SK-N-SH (cell line): ENCODE measurements at regions not wholly inside any gene's neighbourhood (a gene's known extent, or its start where the extent isn't known, plus 50 kb on each side); places are given as distances from the start of the nearest gene placed in this dataset.

Source experiments
- CTCF ChIA-PET: fragments of 300-600, 350-600 bp; formaldehyde crosslinking; extraction: SDS; loops from one replicate; lab custom pipeline; 2021; lab: Yijun Ruan, JAX
- POLR2A ChIA-PET: fragments of 350-600 bp; sonication (Branson Sonifier 250); formaldehyde crosslinking; extraction: SDS; loops from one replicate; lab custom pipeline; 2020; ENCODE audit warnings: antibody characterized with exemption, inconsistent platforms; lab: Yijun Ruan, JAX
- DNase-seq: peaks from one replicate; pipeline ENCODE4 v3.0.0; 2012
- H2AFZ ChIP-seq: fragments of 200-600 bp; sonication (generic); 2 replicates; pipeline ENCODE4 v1.8.1; 2016; ENCODE audit warnings: antibody characterized with exemption, mild to moderate bottlenecking, low read depth
- H3F3A ChIP-seq: fragments of 200-600 bp; sonication (generic); replicated peaks from 2 replicates; pipeline ENCODE3; 2016; ENCODE audit warnings: antibody characterized with exemption, mild to moderate bottlenecking; ENCODE audit not compliant: insufficient read depth
- H3K27ac ChIP-seq, 2 experiments: fragments of 200-500 bp in 1 of 2; fragments of 200-600 bp in 1 of 2; sonication (Bioruptor generic) in 1 of 2; sonication (generic), shearing (Covaris generic) in 1 of 2; 2 replicates each; pipeline versions ENCODE4 v1.5.1 to v1.6.1; 2014 to 2016; ENCODE audit warnings: low read depth in 2 of 2, inconsistent platforms in 1 of 2, low read length in 1 of 2, mild to moderate bottlenecking in 1 of 2, mixed read lengths in 1 of 2
- H3K27me3 ChIP-seq: fragments of 200-600 bp; sonication (generic), shearing (Covaris generic); 2 replicates; pipeline ENCODE4 v1.6.1; 2016; ENCODE audit warnings: mixed run types; ENCODE audit not compliant: insufficient read depth
- H3K36me3 ChIP-seq, 2 experiments: fragments of 200-500 bp in 1 of 2; fragments of 200-600 bp in 1 of 2; sonication (Bioruptor generic) in 1 of 2; sonication (generic) in 1 of 2; replicated peaks in 1 of 2; 2 replicates each; pipeline versions ENCODE3 to v1.5.1; 2014 to 2016; ENCODE audit warnings: low read length in 1 of 2, mild to moderate bottlenecking in 1 of 2; ENCODE audit not compliant: insufficient read depth in 2 of 2, control insufficient read depth in 1 of 2
- H3K4me1 ChIP-seq, 2 experiments: fragments of 200-500 bp in 1 of 2; fragments of 200-600 bp in 1 of 2; sonication (Bioruptor generic) in 1 of 2; sonication (generic), shearing (Covaris generic) in 1 of 2; 2 replicates each; pipeline versions ENCODE4 v1.5.1 to v1.6.1; 2014 to 2016; ENCODE audit warnings: low read depth in 1 of 2, low read length in 1 of 2, mixed run types in 1 of 2; ENCODE audit not compliant: insufficient read depth in 2 of 2, control insufficient read depth in 1 of 2
- H3K4me2 ChIP-seq: fragments of 200-600 bp; sonication (generic), shearing (Covaris generic); 2 replicates; pipeline ENCODE4 v1.6.1; 2017; ENCODE audit warnings: mixed run types
- H3K4me3 ChIP-seq, 2 experiments: fragments of 200-500 bp in 1 of 2; fragments of 200-600 bp in 1 of 2; sonication (Bioruptor generic) in 1 of 2; sonication (generic), shearing (Covaris generic) in 1 of 2; 2 replicates each; pipeline versions ENCODE4 v1.5.1 to v1.8.1; 2014 to 2016; ENCODE audit warnings: low read depth in 2 of 2, inconsistent platforms in 1 of 2, low read length in 1 of 2, mild to moderate bottlenecking in 1 of 2, mixed read lengths in 1 of 2, moderate library complexity in 1 of 2
- H3K79me2 ChIP-seq: fragments of 200-600 bp; sonication (generic); 2 replicates; pipeline ENCODE4 v1.8.1; 2017; ENCODE audit warnings: mild to moderate bottlenecking; ENCODE audit not compliant: insufficient read depth
- H3K9ac ChIP-seq: fragments of 200-600 bp; sonication (generic); 2 replicates; pipeline ENCODE4 v1.6.1; 2017; ENCODE audit warnings: mixed run types
- H3K9me2 ChIP-seq: fragments of 200-600 bp; sonication (generic); 2 replicates; pipeline ENCODE4 v1.6.1; 2017; ENCODE audit warnings: mixed run types
- H3K9me3 ChIP-seq: fragments of 200-600 bp; sonication (generic); 2 replicates; pipeline ENCODE4 v1.6.1; 2017; ENCODE audit warnings: mixed run types, mild to moderate bottlenecking, moderate library complexity
- H4K20me1 ChIP-seq: fragments of 200-600 bp; sonication (generic); 2 replicates; pipeline ENCODE4 v1.6.1; 2017; ENCODE audit warnings: mild to moderate bottlenecking, mixed run types; ENCODE audit not compliant: insufficient read depth
- ELF1 ChIP-seq: IDR thresholded peaks from 2 replicates; pipeline ENCODE4 v1.4.0; 2012
- EP300 ChIP-seq, 2 experiments: IDR thresholded peaks; 2 replicates each; pipeline versions ENCODE4 v1.4.0 to v1.6.1; 2012; ENCODE audit warnings: borderline replicate concordance in 1 of 2, low read depth in 1 of 2, low read length in 1 of 2
- EZH2phosphoT487 ChIP-seq: fragments of 200-600 bp; sonication (generic); IDR thresholded peaks from 2 replicates; pipeline ENCODE4 v1.6.1; 2017; ENCODE audit warnings: low read depth, mixed run types, mild to moderate bottlenecking, antibody characterized with exemption, moderate library complexity, borderline replicate concordance
- FOSL2 ChIP-seq: IDR thresholded peaks from 2 replicates; pipeline ENCODE4 v1.4.0; 2012; ENCODE audit warnings: low read depth, mild to moderate bottlenecking, moderate library complexity, borderline replicate concordance
- FOXJ3 ChIP-seq: sonication (generic); formaldehyde crosslinking; IDR thresholded peaks from 2 replicates; pipeline ENCODE4 v1.5.1; 2020; ENCODE audit warnings: mild to moderate bottlenecking, missing genetic modification reagents
- GATA2 ChIP-seq: sonication (generic); formaldehyde crosslinking; IDR thresholded peaks from 2 replicates; pipeline ENCODE4 v1.5.0; 2020; ENCODE audit warnings: mild to moderate bottlenecking, missing genetic modification reagents
- JUND ChIP-seq: IDR thresholded peaks from 2 replicates; pipeline ENCODE4 v1.4.0; 2012
- MEF2A ChIP-seq: IDR thresholded peaks from 2 replicates; pipeline ENCODE4 v1.4.0; 2012; ENCODE audit warnings: low read depth, borderline replicate concordance
- MXI1 ChIP-seq: IDR thresholded peaks from 2 replicates; pipeline ENCODE4 v1.6.1; 2012; ENCODE audit warnings: mild to moderate bottlenecking, low read depth, low read length, improper control_type of control experiment
- PBX3 ChIP-seq: IDR thresholded peaks from 2 replicates; pipeline ENCODE4; 2012
- RCOR1 ChIP-seq: fragments of 150-350 bp; IDR thresholded peaks from 2 replicates; pipeline ENCODE4 v1.6.1; 2017; ENCODE audit warnings: antibody characterized with exemption, low read length
- RFX5 ChIP-seq: IDR thresholded peaks from 2 replicates; pipeline ENCODE4 v1.6.1; 2012; ENCODE audit warnings: mild to moderate bottlenecking, improper control_type of control experiment, low read length
- RXRA ChIP-seq: IDR thresholded peaks from 2 replicates; pipeline ENCODE4 v1.4.0; 2012; ENCODE audit warnings: low read depth, mild to moderate bottlenecking, borderline replicate concordance
- SIN3A ChIP-seq: IDR thresholded peaks from 2 replicates; pipeline ENCODE4 v1.6.1; 2012; ENCODE audit warnings: low read depth, mild to moderate bottlenecking, low read length, moderate library complexity, borderline replicate concordance
- TCF12 ChIP-seq: IDR thresholded peaks from 2 replicates; pipeline ENCODE4 v1.4.0; 2012
- TEAD4 ChIP-seq: IDR thresholded peaks from 2 replicates; pipeline ENCODE4 v1.4.0; 2012; ENCODE audit warnings: mild to moderate bottlenecking, borderline replicate concordance; ENCODE audit not compliant: insufficient read depth
- USF1 ChIP-seq: IDR thresholded peaks from 2 replicates; pipeline ENCODE4 v1.4.0; 2012; ENCODE audit warnings: low read depth, borderline replicate concordance
- YY1 ChIP-seq: IDR thresholded peaks from 2 replicates; pipeline ENCODE4 v1.4.0; 2012; ENCODE audit warnings: low read depth, mild to moderate bottlenecking
- ZBTB33 ChIP-seq: IDR thresholded peaks from 2 replicates; pipeline ENCODE4 v1.4.0; 2012; ENCODE audit warnings: low read depth, borderline replicate concordance
- WGBS: methylation state at CpG from one replicate; pipeline ENCODE4 v1.1.6; 2017; ENCODE audit warnings: low lambda C conversion rate; 5-methylcytosine and 5-hydroxymethylcytosine counted together

- no peak for DNase-seq
- TF ChIP-seq ZBTB33 (no peak), RCOR1 (no peak)
- CTCF ChIA-PET: interaction anchor here (1.2 kb wide), 1 partner anchor 60 kb away, joined by 3 read pairs; no protein-coding TSS in a partner anchor
- Histone ChIP-seq H3K9me2 (no peaks in the 10 kb centered on the region; the same call in 1 of the 2 replicates), H3K27ac (no peak overlapping the region), H3F3A (no peaks in the 10 kb centered on the region), H3K9me3 (no peaks in the 10 kb centered on the region), H3K4me2 (no peak overlapping the region), H3K36me3 (no peaks in the 10 kb centered on the region), H3K79me2 (no peaks in the 10 kb centered on the region), H4K20me1 (no peaks in the 10 kb centered on the region), H3K4me3 (no peak overlapping the region), H3K4me1 (no peaks in the 10 kb centered on the region; a peak in 1 of 4 replicates), H3K9ac (no peak overlapping the region), H3K27me3 (peaks cover 23% of the 10 kb centered on the region; the same call in 1 of the 2 replicates), H2AFZ (no peak overlapping the region)
- WGBS: 5% methylated on average over 2 of the region's 21 CpGs
- POLR2A ChIA-PET: no interaction called here
Observed at GRCh38 chr4:111788099-111788498, 357.2 kb upstream of the FAM241A start.

GRCh38 chr4:111789901-111790640, 355.2 kb upstream of the FAM241A start:
- no peaks in the 10 kb centered on the region; a peak in 1 of 4 replicates for H3K4me1 ChIP-seq
- WGBS: 11% methylated on average over 5 of the region's 5 CpGs
- no peak overlapping the region for H3K9ac ChIP-seq
- ChIA-PET CTCF (no interaction called here), POLR2A (no interaction called here)
- no peak overlapping the region for H3K4me2 ChIP-seq
- no peak overlapping the region for H3K4me3 ChIP-seq
- no peaks in the 10 kb centered on the region for H3K79me2 ChIP-seq
- no peaks in the 10 kb centered on the region for H3K9me3 ChIP-seq
- TF ChIP-seq EZH2phosphoT487: no peak
- TF ChIP-seq FOSL2: no peak
- TF ChIP-seq TEAD4: no peak
- TF ChIP-seq PBX3: no peak
- TF ChIP-seq TCF12: no peak
- TF ChIP-seq MXI1: no peak
- no peak for TF ChIP-seq FOXJ3
- TF ChIP-seq SIN3A: no peak
- no peak for TF ChIP-seq ELF1
- no peak for TF ChIP-seq USF1
- no peak for TF ChIP-seq JUND
- no peak for TF ChIP-seq GATA2 (CRISPR knock-in tag)
- no peak for TF ChIP-seq MEF2A
- no peak for TF ChIP-seq EP300 (IDR thresholded peaks at IDR 0.05; ENCODE audit: borderline replicate concordance in 1 of 2, low read depth in 1 of 2, low read length in 1 of 2)
- TF ChIP-seq YY1: no peak
- no peak for TF ChIP-seq ZBTB33
- no peak for TF ChIP-seq RFX5
- no peak for TF ChIP-seq RXRA
- TF ChIP-seq, all 33 proteins: peak for 0
- H2AFZ ChIP-seq: no peak overlapping the region
- no peaks in the 10 kb centered on the region for H4K20me1 ChIP-seq
- H3K27ac ChIP-seq: no peak overlapping the region
- no peaks in the 10 kb centered on the region for H3F3A ChIP-seq
- DNase-seq: no peak
- peaks cover 23% of the 10 kb centered on the region; the same call in 1 of the 2 replicates for H3K27me3 ChIP-seq
- no peaks in the 10 kb centered on the region for H3K36me3 ChIP-seq
- H3K9me2 ChIP-seq: no peaks in the 10 kb centered on the region; the same call in 1 of the 2 replicates
